A673 (cell line): ENCODE measurements at regions not wholly inside any gene's neighbourhood (a gene's known extent, or its start where the extent isn't known, plus 50 kb on each side); places are given as distances from the start of the nearest gene placed in this dataset.

Experiments
- CTCF ChIP-seq: fragments of 300-800, 200-600 bp; sonication (generic); conservative IDR thresholded peaks from 2 replicates; pipeline ENCODE4 v1.5.1; 2017; ENCODE audit warnings: low read depth, mild to moderate bottlenecking, antibody characterized with exemption, low read length, moderate library complexity, mixed read lengths
- EZH2 ChIP-seq: fragments of 200-600 bp; sonication (generic); IDR thresholded peaks from 2 replicates; pipeline ENCODE4 v1.6.1; 2017; ENCODE audit warnings: borderline replicate concordance, low read depth, mild to moderate bottlenecking, mixed read lengths, antibody characterized with exemption, low read length; ENCODE audit not compliant: poor library complexity, severe bottlenecking

DNA sequence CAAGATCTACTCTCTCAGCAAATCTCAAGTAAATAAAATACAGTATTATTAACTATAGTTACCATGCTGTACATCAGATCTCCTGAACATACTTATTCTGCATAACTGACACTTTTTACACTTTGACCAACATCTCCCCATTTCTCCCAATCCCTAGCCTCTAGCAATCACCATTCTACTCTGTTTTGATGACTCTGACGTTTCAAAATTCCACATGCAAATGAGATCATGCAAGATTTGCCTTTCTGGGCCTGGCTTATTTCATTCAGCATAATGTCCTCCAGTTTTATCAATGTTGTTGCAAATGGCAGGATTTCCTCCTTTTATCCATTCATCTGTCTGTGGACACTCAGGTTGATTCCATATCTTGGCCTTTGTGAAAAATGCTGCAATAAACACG lies 266.3 kb downstream of the RFPL4B start:
- no peak for TF ChIP-seq CTCF
- no peak for TF ChIP-seq EZH2
